HG03571 (cell line): ENCODE measurements at regions not wholly inside any gene's neighbourhood (a gene's known extent, or its start where the extent isn't known, plus 50 kb on each side); places are given as distances from the start of the nearest gene placed in this dataset.
"Not testable (repeated sequence)": the region's sequence is repeated elsewhere in the genome, so short reads cannot be mapped to it uniquely, and the experiment has no call there.

Source experiments
- ATAC-seq: cut with Tn5 transposase; IDR thresholded peaks from one replicate; pipeline ENCODE4 v1.9.1; 2021; ENCODE audit not compliant: unreplicated experiment

DNA sequence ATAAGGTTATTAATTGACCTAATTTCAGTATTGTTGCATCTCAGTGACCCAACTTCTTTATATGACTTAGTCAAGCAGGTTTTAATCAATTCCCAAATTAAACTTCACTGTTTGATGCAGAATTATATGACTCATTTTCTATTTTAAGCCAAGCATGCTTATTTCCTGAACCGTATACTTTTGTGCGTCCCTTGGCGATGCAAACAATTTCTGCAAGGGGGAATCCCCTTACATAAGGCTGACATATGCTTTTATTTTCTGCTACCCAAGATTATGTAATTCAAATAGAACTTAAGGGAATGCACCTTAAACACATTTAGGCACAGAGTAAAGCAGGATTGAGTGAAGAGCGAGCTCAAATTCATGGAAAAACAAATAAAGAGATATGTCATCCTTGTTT lies 303.9 kb downstream of the PDCD6IP start:
- no peak for ATAC-seq

GRCh38 chr3:34106379-34106778 lies 307.9 kb downstream of the PDCD6IP start:
- ATAC-seq, result no peak

DNA sequence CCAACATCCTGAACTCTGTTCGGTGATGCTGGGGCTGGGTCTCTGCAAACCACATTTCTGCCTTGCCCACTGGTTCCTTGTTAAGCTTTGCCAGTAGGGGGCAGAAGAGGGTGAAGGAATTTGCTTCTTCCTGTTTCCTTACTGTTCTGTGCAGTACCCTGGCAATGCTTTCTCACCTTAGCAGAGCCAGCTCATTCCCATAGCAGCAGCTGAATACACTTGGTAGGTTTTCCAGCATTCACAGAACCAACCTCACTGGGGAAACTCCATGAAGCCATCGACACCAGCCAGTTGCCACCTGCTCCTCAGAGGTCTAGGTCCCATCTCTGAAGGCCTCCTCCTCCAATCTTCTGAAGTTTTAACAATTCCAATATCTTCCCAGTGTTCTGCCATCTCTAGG lies 308.4 kb downstream of the PDCD6IP start:
- ATAC-seq, result no peak

DNA sequence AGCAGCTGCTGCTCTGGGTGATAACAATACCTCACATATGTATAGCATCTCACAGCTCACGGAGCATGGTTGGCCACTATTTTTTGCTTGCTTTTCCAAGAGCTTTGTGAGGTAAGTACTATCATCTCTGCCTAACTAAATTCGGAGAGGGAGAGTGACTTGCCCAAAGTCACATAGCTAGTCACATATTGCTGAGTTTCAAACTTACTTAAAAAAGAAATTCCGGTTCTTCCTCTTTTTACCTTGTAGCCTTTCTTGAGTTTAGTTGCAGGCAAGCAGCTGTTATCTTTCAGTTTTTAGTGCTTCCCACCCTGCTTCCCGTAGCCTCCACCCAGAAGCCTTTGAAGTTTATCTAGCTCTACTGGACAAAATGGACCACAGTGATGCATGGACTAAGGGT lies 309.2 kb downstream of the PDCD6IP start:
- ATAC-seq, result peak; percentile 44

- no peak for ATAC-seq
Observed at GRCh38 chr3:34109021-34109420, 310.6 kb downstream of the PDCD6IP start.

GRCh38 chr3:34109846-34110245 lies 311.4 kb downstream of the PDCD6IP start:
- no peak for ATAC-seq

DNA sequence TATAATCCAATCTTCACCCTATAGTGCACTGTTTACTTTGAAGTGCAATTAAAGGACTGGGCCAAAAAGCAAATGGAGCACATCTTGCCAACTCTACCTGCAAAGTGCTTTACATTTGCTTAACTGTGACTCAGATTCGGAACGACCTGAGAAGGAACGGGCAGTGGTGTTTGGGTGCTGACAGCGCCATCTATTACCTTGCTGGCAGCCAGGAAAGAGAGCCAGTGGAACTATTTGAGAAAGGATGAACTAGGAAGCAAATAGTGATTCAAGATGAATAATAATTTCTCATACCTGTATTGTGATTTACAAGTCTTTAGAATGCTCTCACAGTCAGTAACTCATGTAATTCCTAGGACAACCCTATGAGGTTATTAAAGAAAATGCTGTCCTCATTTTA lies 312.9 kb downstream of the PDCD6IP start:
- no peak for ATAC-seq

DNA sequence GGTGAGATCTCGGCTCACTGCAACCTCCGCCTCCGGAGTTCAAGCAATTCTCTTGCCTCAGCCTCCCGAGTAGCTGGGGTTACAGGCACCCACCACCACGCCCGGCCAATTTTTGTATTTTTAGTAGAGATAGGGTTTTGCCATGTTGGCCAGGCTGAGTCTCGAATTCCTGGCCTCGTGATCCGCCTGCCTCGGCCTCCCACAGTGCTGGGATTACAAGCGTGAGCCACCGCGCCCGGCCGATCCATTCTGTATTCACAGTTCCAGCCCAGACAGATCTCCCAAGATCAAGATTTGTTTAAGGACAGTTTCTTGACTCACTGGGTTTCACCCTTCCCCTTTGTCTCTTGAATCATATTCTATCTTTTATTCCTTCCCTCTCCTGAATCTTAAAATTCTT lies 313.8 kb downstream of the PDCD6IP start:
- not testable (repeated sequence) for ATAC-seq

DNA sequence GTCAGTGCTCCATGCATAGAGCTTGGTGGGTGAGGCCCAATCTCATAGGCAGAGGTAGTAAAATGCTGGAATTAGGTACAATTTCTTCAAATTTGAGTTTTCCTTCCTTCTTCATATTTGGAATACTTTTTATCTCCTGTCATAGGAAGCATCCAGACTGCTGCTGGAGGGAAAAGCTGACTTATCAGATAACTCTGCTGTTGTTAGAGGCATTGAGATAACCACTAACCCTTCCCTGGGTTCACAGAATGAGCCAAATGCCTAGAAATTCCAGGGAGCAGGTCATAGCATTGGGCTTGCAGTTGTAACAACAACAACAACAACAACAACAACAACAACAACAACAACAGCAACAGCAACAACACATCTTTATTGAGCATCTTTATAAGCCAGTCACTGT lies 332.7 kb downstream of the PDCD6IP start:
- no peak for ATAC-seq

GRCh38 chr3:34132069-34132692 lies 333.8 kb downstream of the PDCD6IP start:
- ATAC-seq, result no peak

GRCh38 chr3:34139566-34139965 lies 341.1 kb downstream of the PDCD6IP start:
- no peak for ATAC-seq

GRCh38 chr3:34140616-34141015 lies 342.2 kb downstream of the PDCD6IP start:
- no peak for ATAC-seq

GRCh38 chr3:34141841-34142337 lies 343.5 kb downstream of the PDCD6IP start:
- no peak for ATAC-seq

DNA sequence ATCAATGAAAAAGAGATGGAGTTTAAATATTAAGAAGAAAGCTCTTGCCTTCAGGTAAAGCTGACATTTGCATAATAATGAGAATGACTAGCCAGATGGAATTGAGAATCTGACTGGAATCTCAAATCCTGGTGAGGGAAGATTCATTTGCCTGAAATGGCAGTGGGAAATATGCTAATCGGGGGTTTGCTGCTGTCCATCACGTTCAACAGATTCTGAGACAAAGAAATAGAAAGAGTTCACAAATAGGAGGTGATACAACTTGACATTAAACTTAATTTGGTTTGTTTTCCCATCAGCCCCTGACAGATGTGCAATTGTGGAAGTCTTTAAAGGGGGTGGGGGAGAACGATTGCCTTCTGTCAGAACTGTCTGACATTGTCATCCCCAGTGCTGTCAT lies 347.4 kb downstream of the PDCD6IP start:
- ATAC-seq, result no peak

DNA sequence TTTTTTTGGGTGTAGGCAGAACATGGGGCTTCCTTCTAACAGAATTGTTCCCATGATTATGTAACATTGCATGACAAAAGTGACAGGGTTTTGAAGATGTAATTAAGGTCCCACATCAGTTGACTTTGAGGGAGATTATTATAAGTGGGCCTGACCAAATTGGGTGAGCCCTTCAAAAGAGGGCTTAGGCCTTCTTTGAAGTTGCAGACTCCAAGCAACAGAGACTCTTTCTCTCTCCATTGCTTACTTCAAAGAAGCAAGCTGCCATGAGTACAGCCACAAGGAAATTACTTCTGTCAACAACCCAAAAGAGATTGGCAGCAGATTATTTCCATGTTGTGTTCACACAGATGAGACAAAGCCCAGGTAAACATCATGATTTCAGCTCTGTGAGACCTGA lies 348.2 kb downstream of the PDCD6IP start:
- ATAC-seq, result no peak

- ATAC-seq, result no peak
Observed at GRCh38 chr3:34150992-34151391, 352.6 kb downstream of the PDCD6IP start.

DNA sequence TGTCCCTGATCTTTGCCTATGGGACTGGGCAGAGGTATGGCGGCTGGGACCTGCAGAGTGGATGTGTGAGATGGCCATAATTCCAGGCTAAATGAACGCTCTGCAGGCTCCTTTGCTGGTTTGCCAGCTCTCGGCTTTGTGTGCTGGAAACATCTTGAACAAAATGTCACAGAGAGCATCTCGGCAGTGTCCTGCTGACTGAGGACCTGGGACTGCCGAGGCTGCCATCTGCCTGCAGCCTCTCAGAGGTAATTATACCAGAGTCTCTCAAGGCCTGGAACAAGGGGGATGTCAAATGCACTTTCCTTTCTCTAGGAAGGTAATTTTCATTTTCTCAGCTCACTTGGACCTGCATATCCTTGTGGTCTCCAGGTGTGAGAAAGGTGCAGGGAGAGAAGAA lies 354.2 kb downstream of the PDCD6IP start:
- ATAC-seq, result no peak

DNA sequence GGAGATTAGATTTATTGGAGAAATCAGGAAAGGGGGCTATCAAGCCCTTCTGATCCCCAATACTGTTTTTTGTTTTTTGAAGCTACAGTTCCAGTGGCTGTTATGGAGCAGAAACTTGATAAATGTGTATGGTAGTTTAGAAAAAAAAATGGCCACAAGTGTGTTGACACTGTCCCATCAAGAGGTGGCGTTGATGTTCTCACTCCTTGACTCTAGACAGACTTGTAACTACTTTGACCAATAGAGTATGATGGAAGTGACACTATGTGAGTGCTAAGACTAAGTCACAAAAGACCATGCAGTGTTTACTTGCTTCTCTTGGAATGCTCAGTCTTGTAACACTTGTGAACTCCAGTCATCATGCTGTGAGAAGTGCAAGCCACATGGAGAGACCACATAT lies 356.7 kb downstream of the PDCD6IP start:
- no peak for ATAC-seq

DNA sequence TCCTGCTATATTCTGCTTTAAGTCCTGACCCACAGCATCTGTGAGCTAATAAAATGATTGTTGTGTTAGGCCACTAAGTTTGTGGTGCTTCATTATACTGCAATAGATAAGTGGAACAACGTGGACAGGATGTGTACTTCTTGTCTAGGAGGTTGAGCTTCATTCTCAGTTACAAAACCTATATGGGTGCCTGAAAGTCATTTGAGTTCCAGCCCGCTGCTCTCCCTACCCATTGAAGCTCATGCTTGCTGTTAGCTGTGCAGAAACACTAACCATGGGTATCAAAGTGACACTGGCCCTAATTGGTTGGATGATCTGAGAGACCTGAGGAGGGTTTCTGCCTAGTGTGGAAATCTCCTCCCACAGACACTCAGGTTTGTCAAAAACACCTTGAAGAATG lies 357.2 kb downstream of the PDCD6IP start:
- peak; percentile 84 for ATAC-seq

DNA sequence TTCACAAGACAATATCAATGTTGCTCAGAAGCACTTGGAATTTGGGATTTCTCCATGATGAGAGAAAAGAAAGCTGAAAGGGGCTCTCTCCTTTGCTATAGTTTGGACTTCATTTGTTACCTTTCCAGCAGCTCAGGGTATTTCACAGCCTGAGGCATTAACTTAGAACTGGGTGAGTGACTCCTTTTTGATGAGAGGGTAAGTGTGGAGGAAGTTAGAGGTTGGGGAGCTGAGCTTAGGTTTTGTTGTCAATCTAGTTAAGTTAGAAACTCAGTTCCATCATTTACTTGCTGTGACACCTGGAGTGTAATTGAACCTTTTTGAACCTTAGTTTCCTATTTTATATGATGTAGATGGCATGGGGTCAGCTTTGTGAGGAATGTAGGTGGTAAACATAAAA lies 359.1 kb downstream of the PDCD6IP start:
- no peak for ATAC-seq

DNA sequence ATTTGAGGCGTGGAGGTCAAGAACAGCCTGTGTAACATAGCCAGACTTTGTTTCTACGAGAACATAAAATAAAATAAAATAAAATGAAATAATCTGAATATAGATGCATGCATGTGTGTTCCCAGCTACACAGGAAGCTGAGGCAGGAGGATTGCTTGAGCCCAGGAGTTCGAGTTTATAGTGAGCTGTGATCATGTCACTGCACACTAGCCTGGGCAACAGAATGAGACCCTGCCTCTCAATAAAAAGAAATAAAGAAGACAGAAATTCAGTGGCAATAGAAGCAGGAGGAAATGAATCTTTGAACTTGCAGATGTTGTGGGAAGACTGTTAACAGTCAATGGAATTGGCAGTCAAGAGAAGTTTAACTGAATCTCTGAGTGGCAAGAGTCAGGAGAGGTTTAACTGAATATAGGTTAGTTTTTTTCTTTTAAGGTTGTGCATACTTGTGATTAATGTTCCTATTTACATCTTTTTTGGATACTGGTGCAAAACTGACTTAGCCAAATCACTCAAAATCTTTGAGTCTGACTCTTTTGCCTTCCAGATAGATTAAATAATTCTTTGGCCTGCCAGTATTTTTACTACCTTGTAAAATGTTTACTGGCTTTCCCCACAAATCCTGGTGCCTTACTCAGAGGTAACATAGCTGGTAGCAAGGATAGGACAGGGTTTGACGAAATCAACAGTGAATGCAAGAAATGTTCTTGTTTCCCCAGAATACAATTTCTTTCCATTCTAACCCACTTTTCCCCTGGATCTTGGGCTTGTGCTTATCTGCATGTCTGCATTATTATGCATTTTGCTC lies 361.4 kb downstream of the PDCD6IP start:
- ATAC-seq, result no peak

- not testable (repeated sequence) for ATAC-seq
Observed at GRCh38 chr3:34169636-34170035, 371.2 kb downstream of the PDCD6IP start.

- no peak for ATAC-seq
Observed at GRCh38 chr3:34174740-34175139, 376.3 kb downstream of the PDCD6IP start.
